NCI-H2029 treated with DMSO at 0.1 percent for 48 hours (cell line): ENCODE measurements at regions not wholly inside any gene's neighbourhood (a gene's known extent, or its start where the extent isn't known, plus 50 kb on each side); places are given as distances from the start of the nearest gene placed in this dataset.

Experiments used
- DNase-seq: peaks from one replicate; lab custom pipeline; 2025; lab: John Stamatoyannopoulos, UW

- no peak for DNase-seq
These were observed 123.4 kb upstream of the SLC24A5 start for GRCh38 chr15:47997195-47998080.

DNA sequence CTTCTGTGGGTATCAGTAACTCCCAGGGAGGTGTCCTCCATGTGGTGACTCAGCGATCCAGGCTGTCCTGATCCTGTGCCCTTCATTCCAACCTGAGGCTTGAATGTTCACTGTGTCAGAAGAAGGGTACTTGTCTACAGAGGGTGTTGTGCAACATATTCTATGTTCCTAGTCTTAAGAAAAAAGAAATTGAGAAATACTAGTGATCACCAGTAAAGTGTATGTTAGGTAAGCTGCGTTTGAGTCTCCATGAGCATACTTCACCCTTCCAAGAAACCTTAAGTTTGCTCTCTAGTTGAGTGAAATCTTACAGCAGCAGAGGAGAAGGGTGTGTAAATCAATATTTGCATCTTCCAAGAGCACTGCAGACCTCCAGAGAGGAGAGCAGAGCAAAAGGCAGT lies 122.2 kb upstream of the SLC24A5 start:
- DNase-seq: no peak

DNA sequence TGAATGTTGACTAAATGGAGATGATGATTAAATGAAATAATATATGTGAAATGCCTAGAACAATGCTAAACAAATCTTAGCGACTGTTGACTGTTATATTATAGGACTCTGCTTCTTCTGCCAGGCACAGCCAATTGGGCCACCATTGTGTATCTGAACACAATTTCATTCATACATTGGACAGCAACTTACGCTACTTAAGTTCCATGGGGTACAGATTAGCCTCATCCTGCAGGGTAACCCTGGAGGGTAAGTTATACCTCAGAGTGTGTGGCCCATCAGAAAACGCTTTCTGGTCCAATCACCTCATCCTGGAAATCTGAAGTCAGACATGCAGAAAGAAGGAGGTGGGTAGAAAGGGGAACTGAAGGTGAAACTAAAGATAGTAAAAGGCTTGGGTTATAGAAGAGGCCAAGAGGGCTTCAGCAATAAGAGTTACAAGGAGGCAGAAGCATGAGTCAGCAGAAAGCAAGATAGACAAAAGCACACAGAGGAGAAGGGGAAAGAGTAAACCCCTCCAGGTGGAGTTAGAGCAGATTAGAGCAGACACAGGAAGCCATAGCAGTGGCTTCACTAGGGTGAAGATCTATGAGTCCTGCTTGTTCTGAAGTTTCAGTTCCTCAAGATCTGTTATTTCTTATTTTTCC lies 119.3 kb upstream of the SLC24A5 start:
- no peak for DNase-seq

DNA sequence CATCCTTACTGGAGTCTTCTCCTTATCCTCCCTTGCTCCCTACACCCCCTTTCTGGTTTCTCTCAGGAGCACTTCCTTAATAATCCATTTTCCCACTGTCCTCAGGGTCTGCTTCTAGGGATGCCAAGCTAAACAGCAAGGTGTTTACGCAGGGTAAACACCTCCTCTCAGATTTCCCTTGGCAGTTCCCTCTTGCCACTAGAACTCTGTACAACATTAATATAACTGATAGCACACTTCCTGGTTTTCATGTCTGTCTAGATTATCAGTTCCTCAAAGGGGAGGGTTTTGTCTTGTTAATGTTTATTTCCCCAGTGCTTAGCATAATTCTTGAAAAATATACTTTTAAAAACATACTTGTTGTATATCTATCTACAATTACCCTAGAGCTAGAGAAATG lies 118.0 kb upstream of the SLC24A5 start:
- DNase-seq: peak; percentile 51

DNA sequence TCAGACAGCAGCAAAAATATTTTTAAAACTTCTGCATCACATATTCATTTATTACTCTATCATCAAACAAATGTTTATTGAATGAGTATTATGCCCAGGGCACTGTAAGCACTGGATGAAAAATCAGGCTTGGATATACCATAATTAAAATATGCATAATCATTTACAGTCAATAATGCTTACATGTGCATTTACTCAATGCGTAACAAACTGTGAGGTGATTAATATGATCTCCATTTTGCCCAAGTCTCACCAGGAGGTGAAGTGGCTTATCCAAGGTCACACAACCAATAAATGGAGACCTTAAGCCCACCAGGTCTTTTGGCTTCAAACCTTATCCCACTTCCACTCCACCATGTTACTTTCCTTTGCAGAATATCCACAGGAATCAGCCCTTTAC lies 117.3 kb upstream of the SLC24A5 start:
- DNase-seq: no peak

DNA sequence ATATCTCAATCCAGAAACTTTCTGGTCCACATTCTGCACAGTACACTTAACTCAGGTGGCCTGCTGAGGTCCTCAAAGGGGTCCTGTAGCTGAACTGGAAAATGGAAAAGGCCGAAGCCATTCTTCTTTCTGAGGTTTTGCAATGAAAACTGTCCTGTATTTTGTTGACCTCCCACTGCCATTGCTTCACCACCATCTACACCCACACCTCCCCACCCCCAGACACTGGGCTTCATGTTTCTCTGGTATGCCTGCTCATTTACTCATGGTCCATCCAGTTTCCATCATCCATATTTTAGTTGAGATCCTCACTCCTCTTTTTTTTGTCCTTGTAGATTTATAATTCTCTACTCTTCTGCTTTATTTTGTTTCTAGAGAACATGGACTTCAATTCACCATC lies 115.7 kb upstream of the SLC24A5 start:
- DNase-seq: no peak

DNA sequence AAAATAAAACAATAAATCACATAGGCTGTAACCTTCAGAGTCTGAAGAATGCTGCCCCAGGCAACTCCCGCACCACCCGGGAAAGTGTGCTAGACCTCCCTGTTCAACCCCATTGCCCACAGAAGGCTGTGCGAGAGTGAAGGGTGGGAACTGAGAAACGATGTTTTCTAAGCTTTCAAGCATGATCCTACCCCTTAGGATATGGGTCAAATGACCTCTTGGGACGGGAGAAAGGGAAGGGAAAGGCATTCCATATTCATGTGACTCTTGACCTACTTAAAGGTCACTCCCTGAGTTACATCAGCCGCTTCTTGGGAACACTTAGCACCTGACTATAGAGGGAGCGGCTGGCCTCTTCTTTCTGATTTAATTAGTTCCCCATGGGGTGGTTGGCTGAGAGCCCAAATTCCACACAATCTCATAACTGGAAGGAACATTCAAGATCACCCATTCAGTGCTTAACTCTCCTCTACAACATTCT lies 114.7 kb upstream of the SLC24A5 start:
- no peak for DNase-seq

DNA sequence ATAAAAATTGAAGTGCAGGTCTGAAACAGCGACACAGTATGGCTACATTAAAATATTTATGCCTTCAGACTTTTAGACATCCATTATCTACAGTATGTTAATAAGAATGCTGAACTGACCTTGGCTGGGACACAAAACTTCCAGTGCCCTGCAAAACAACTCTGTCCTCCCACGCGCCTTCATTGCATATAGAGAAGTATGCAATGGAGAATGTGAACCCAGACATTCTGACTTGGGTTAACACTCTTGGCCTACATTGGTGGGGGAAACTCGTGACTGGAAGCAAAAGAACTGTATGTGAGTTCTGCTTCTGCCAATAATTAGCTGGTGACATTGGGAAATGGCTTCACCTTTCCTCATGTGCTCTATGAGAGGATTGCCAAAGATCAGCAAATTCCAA lies 110.5 kb upstream of the SLC24A5 start:
- DNase-seq: no peak

DNA sequence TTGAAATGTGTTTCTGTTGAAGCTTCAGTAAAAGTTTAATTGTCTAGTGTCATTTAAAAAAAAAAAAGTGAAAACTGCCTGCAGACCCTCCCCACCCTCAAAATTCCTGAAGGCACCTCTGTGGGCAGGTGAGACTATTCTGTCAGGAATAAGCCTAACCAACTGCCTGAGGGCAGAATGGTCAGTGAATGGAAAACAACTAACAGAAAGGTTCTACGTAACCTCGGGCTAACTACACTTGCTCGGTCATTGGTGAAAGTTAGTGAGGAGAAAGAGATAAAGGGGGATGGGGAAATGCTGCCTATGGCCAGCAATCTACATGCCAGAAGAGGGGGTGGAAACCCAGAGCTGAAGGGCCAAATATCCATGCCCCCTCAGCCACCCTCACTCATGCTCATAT lies 108.6 kb upstream of the SLC24A5 start:
- DNase-seq: no peak

DNA sequence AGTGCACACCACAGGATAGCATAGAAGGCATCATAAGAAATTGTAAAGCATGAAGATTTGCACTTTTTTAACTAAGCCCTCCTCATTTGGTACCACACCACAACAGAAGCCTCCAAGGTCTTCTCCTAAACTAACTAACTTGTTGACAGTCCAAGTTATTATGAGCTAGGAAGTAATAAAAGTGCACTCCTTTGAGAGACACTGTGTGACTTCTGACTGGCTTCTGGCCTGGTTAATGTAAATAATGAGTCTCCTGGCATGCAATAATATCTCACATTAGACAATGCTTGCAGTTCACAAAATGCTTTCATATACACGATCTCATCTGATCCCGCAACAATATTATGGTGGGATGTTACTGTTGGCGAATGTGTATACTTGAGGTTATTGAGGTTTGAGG lies 103.9 kb upstream of the SLC24A5 start:
- DNase-seq: no peak

GRCh38 chr15:48017747-48018146 lies 103.0 kb upstream of the SLC24A5 start:
- DNase-seq: no peak

DNA sequence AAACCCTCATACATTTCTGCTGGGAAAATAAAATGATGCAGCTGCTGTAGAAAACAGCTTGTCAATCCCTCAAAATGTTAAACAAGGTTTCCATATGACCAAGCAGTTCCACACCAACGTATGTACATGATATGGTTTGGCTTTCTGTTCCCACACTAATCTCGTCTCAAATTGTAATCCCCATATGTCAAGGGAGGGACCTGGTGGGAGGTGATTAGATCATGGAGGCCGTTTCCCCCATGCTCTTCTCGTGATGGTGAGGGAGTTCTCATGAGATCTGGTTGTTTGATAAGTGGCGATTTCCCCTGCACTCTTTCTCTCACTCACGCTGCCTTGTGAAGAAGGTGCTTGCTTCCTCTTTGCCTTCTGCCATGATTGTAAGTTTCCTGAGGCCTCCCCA lies 100.6 kb upstream of the SLC24A5 start:
- no peak for DNase-seq

DNA sequence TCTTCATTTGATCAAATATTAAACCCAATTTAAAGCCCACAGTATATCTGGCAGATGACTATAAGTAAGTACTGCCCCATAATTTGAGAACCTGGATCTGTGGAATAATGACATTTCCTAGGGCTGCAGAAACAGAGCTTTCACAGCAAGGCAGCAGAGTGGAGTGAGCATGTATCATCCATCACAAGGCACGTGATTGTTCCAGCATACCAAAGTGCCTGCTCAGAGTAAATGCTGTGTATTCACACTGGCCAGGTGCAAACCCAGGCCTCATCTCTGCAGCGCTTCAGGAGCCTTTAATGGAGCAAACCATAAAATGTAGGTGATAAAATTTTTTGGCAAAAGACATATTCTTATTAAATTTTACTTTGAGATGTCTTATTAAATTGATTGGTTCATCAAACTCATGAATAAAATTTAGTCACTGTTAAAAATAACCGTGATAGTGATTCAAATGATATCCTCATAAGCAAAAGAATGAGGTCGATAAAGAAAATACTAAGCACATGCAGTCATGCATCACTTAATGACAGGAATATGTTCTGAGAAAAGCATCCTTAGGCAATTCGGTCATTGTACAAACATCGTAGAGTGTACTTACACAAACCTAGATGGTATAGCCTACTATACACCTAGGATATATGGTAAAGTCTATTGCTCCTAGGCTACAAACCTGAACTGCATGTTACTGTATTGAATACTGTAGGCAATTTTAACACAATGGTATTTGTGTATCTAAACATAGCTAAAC lies 99.3 kb upstream of the SLC24A5 start:
- no peak for DNase-seq

GRCh38 chr15:48025118-48025517 lies 95.7 kb upstream of the SLC24A5 start:
- DNase-seq: no peak

GRCh38 chr15:48028712-48029111 lies 92.1 kb upstream of the SLC24A5 start:
- no peak for DNase-seq

DNA sequence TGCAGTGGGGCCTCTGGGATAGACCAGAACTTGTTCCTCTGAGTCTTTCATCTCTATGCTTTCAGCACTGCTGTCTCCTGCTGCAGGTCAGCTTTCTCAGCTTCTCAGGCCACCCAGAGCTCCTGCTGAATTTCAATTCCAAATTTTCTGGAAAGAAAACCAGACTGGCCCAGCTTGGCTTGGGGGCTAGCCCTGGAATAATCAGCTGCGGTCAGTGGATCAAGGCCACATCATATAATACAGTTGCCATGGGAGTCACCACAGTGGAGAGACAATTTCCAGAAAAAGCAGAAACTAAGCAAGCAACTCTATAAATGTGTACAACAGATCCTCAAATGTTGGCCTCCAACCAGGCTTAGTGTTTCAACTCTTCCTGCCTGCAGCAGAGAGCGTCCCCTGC lies 91.1 kb upstream of the SLC24A5 start:
- DNase-seq: no peak

GRCh38 chr15:48031466-48031865 lies 89.3 kb upstream of the SLC24A5 start:
- no peak for DNase-seq

GRCh38 chr15:48031973-48032372 lies 88.8 kb upstream of the SLC24A5 start:
- no peak for DNase-seq

DNA sequence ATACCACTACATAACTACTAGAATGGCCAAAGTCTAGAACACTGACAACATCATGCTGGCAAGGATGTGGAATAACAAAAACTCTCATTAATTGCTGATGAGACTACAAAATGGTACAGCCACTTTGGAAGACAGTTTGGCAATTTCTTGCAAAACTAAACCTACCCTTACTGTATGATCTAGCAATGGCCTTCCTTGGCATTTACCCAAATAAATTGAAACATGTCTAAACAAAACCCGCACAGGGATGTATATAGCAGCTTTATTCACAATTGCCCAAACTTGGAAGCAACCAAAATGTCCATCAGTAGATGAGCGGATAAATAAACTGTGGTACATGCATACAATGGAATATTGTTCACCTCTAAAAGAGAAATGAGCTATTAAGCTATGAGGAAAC lies 87.9 kb upstream of the SLC24A5 start:
- DNase-seq: no peak

DNA sequence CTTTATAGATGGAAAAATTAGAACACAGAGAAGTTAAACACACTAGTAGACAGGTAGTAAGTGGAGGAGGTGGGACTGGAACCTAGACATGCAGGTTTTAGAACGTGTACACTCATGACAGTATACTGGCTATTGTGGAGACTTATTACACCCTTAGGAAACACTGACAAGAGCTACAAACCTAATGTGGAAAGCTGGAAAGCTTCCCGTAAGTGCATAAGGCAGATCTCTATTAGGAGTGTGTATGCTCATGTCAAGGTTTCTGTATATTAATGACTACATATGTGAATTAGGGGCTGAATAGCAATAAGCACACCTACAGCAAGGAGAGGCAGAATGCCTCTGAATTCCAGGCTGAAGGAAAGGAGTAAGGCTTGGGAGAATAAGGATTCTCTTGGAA lies 82.6 kb upstream of the SLC24A5 start:
- DNase-seq: no peak

- no peak for DNase-seq
These were observed 80.5 kb upstream of the SLC24A5 start for GRCh38 chr15:48040166-48040817.

- no peak for DNase-seq
These were observed 79.3 kb upstream of the SLC24A5 start for GRCh38 chr15:48041454-48041853.
